ENCODE measurements at regions not wholly inside any gene's neighbourhood (a gene's known extent, or its start where the extent isn't known, plus 50 kb on each side); places are given as distances from the start of the nearest gene placed in this dataset.
A peak's percentile ranks its signal among the peaks of the same experiment; 100 is the strongest.

GRCh38 chr12:11486623-11487444 lies 91.5 kb upstream of the PRB2 start:
- Mint-ChIP-seq H3K9me3 (no peaks in the 10 kb centered on the region), H3K27ac (no peak overlapping the region), H3K4me3 (no peak overlapping the region), H3K27me3 (ENCODE audit: insufficient read depth, low read depth, poor library complexity) (peaks cover 5% of the 10 kb centered on the region), H3K36me3 (ENCODE audit: low read depth) (no peaks in the 10 kb centered on the region), H3K4me1 (peaks cover 10% of the 10 kb centered on the region)
- Histone ChIP-seq H3F3A (replicated peaks; ENCODE audit: low read depth) (no peaks in the 10 kb centered on the region), H3K79me2 (replicated peaks; ENCODE audit: insufficient read depth) (no peaks in the 10 kb centered on the region), H3K27me3 (ENCODE audit: insufficient read depth) (no peaks in the 10 kb centered on the region), H4K20me1 (replicated peaks; ENCODE audit: insufficient read depth) (no peaks in the 10 kb centered on the region), H2AFZ (no peak overlapping the region), H3K36me3 (ENCODE audit: insufficient read depth) (no peaks in the 10 kb centered on the region), H3K4me2 (no peak overlapping the region), H3K4me3 (no peak overlapping the region), H3K27ac (ENCODE audit: low read depth) (no peak overlapping the region), H3K4me1 (ENCODE audit: insufficient read depth) (peaks cover 5% of the 10 kb centered on the region; the same call in 1 of the 2 replicates), H3K9me2 (ENCODE audit: insufficient read depth) (no peaks in the 10 kb centered on the region)
- DNase-seq (ENCODE audit: low spot score) (peak; percentile 93), ATAC-seq (peak; percentile 42; the same call in 2 of the 3 replicates)
- TF ChIP-seq POLR2AphosphoS5 (IDR thresholded peaks at IDR 0.05; ENCODE audit: low read depth) (no peak), NANOG (IDR thresholded peaks at IDR 0.05; ENCODE audit: borderline replicate concordance) (no peak), ZNF114 (CRISPR knock-in tag; IDR thresholded peaks at IDR 0.05) (no peak), EZH2 (IDR thresholded peaks at IDR 0.05; ENCODE audit: low read depth, unreplicated experiment) (no peak), CTCF (conservative IDR thresholded peaks at IDR 0.05; ENCODE audit: low read depth in 2 of 2) (peak; percentile 100), REST (IDR thresholded peaks at IDR 0.05; ENCODE audit: unreplicated experiment) (no peak), ZNF462 (CRISPR knock-in tag; IDR thresholded peaks at IDR 0.05) (no peak), CREB1 (CRISPR knock-in tag; IDR thresholded peaks at IDR 0.05; ENCODE audit: low read depth) (peak; percentile 87), ETS1 (IDR thresholded peaks at IDR 0.05) (no peak)
